Ovary (tissue), 3 donors: ENCODE measurements at regions not wholly inside any gene's neighbourhood (a gene's known extent, or its start where the extent isn't known, plus 50 kb on each side); places are given as distances from the start of the nearest gene placed in this dataset.

ENCODE experiments used
- POLR2A ChIP-seq: fragments of 450-650 bp; IDR thresholded peaks from one replicate; pipeline ENCODE4 v1.6.1; 2017; ENCODE audit warnings: antibody characterized with exemption, mild to moderate bottlenecking, moderate library complexity
- TF ChIP-seq, protein P1 (sequence below), 3 donors: fragments of 450-650 bp in 2 of 3; fragments of 200-600 bp in 1 of 3; IDR thresholded peaks; one replicate each; pipeline versions ENCODE4 v1.5.1 to v1.8.0; 2016 to 2022; ENCODE audit warnings: antibody characterized with exemption in 3 of 3, mild to moderate bottlenecking in 1 of 3
- donor health status: DM: no; HTN: no; CAD: no.

GRCh38 chr1:61605607-61606321 lies 119.2 kb downstream of the TM2D1 start:
- TF ChIP-seq POLR2A = no peak
- TF ChIP-seq, protein P1, sequence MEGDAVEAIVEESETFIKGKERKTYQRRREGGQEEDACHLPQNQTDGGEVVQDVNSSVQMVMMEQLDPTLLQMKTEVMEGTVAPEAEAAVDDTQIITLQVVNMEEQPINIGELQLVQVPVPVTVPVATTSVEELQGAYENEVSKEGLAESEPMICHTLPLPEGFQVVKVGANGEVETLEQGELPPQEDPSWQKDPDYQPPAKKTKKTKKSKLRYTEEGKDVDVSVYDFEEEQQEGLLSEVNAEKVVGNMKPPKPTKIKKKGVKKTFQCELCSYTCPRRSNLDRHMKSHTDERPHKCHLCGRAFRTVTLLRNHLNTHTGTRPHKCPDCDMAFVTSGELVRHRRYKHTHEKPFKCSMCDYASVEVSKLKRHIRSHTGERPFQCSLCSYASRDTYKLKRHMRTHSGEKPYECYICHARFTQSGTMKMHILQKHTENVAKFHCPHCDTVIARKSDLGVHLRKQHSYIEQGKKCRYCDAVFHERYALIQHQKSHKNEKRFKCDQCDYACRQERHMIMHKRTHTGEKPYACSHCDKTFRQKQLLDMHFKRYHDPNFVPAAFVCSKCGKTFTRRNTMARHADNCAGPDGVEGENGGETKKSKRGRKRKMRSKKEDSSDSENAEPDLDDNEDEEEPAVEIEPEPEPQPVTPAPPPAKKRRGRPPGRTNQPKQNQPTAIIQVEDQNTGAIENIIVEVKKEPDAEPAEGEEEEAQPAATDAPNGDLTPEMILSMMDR (IDR thresholded peaks at IDR 0.05) = no peak
